GM23338 (cell line): ENCODE measurements at regions not wholly inside any gene's neighbourhood (a gene's known extent, or its start where the extent isn't known, plus 50 kb on each side); places are given as distances from the start of the nearest gene placed in this dataset.

ENCODE experiments used
- CTCF ChIP-seq, 2 experiments: fragments of 200-600 bp in 1 of 2; sonication (generic) in 1 of 2; conservative IDR thresholded peaks; 2 replicates each; pipeline versions ENCODE4 v1.5.1 to v1.6.1; 2016 to 2017; ENCODE audit warnings: antibody characterized with exemption in 2 of 2, low read depth in 2 of 2, mild to moderate bottlenecking in 2 of 2, moderate library complexity in 1 of 2
- EZH2 ChIP-seq: fragments of 200-600 bp; sonication (generic); IDR thresholded peaks from one replicate; pipeline ENCODE4 v1.8.0; 2017; ENCODE audit warnings: antibody characterized with exemption, mild to moderate bottlenecking, low read depth; ENCODE audit not compliant: unreplicated experiment
- POLR2AphosphoS5 ChIP-seq: IDR thresholded peaks from 2 replicates; pipeline ENCODE4 v1.6.1; 2016; ENCODE audit warnings: antibody characterized with exemption, low read depth
- REST ChIP-seq: IDR thresholded peaks from one replicate; pipeline ENCODE4 v1.6.1; 2018; ENCODE audit warnings: antibody characterized with exemption; ENCODE audit not compliant: unreplicated experiment

- no peak for TF ChIP-seq EZH2
- TF ChIP-seq REST = no peak
- TF ChIP-seq POLR2AphosphoS5 = no peak
- TF ChIP-seq CTCF (conservative IDR thresholded peaks at IDR 0.05; ENCODE audit: low read depth in 2 of 2) = no peak
Observed at GRCh38 chr4:147151763-147152162, 206.1 kb upstream of the TTC29 start.
